ENCODE measurements at regions not wholly inside any gene's neighbourhood (a gene's known extent, or its start where the extent isn't known, plus 50 kb on each side); places are given as distances from the start of the nearest gene placed in this dataset.

GRCh38 chr1:55846051-55846450, 630.9 kb upstream of the USP24 start:
- CTCF ChIA-PET = interaction anchor here (0.9 kb wide), 1 partner anchor 11 kb away, joined by 3 read pairs; no protein-coding TSS in a partner anchor
- POLR2A ChIA-PET = no interaction called here
- no peak for TF ChIP-seq CTCF (IDR thresholded peaks at IDR 0.05; ENCODE audit: control extremely low read depth, extremely low read depth, low read depth, missing control alignments)
- no peak for DNase-seq (ENCODE audit: extremely low spot score)

- DNase-seq (ENCODE audit: extremely low spot score) = no peak
- CTCF ChIA-PET = interaction anchor here (1.1 kb wide), 1 partner anchor 17 kb away, joined by 4 read pairs; no protein-coding TSS in a partner anchor
- TF ChIP-seq CTCF (IDR thresholded peaks at IDR 0.05; ENCODE audit: control extremely low read depth, extremely low read depth, low read depth, missing control alignments) = no peak
- POLR2A ChIA-PET = no interaction called here
Observed at GRCh38 chr1:55844322-55844721, 629.2 kb upstream of the USP24 start.

- CTCF ChIA-PET = interaction anchor here (1.3 to 2.1 kb wide), 3 partner anchors 12 to 17 kb away, joined by 4 to 5 read pairs (median 5); no protein-coding TSS in a partner anchor
- POLR2A ChIA-PET = no interaction called here
- no peak for TF ChIP-seq CTCF (IDR thresholded peaks at IDR 0.05; ENCODE audit: control extremely low read depth, extremely low read depth, low read depth, missing control alignments)
- DNase-seq (ENCODE audit: extremely low spot score) = no peak
Observed at GRCh38 chr1:55839626-55840025, 624.5 kb upstream of the USP24 start.

- ChIA-PET POLR2A (no interaction called here), CTCF (interaction anchor here (1.3 to 2.1 kb wide), 3 partner anchors 12 to 16 kb away, joined by 4 to 5 read pairs (median 5); no protein-coding TSS in a partner anchor)
- no peak for DNase-seq (ENCODE audit: extremely low spot score)
- TF ChIP-seq CTCF (IDR thresholded peaks at IDR 0.05; ENCODE audit: control extremely low read depth, extremely low read depth, low read depth, missing control alignments) = no peak
Observed at GRCh38 chr1:55839221-55839620, 624.1 kb upstream of the USP24 start.

- DNase-seq (ENCODE audit: extremely low spot score) = no peak
- TF ChIP-seq CTCF (IDR thresholded peaks at IDR 0.05; ENCODE audit: control extremely low read depth, extremely low read depth, low read depth, missing control alignments) = no peak
- POLR2A ChIA-PET = no interaction called here
- CTCF ChIA-PET = interaction anchor here (1.1 kb wide), 1 partner anchor 10 kb away, joined by 3 read pairs; no protein-coding TSS in a partner anchor
Observed at GRCh38 chr1:55836086-55836485, 620.9 kb upstream of the USP24 start.

- ChIA-PET CTCF (interaction anchor here (1.3 kb wide), 1 partner anchor 43 kb away, joined by 3 read pairs; no protein-coding TSS in a partner anchor), POLR2A (no interaction called here)
- no peak for DNase-seq (ENCODE audit: extremely low spot score)
Observed at GRCh38 chr1:55833529-55834091, 618.4 kb upstream of the USP24 start.

More at GRCh38 chr1:55833529-55834091, 618.4 kb upstream of the USP24 start:
- no peak for TF ChIP-seq CTCF (IDR thresholded peaks at IDR 0.05; ENCODE audit: control extremely low read depth, extremely low read depth, low read depth, missing control alignments)

Measured in GM10248 (cell line).